NCI-H2227 (cell line): ENCODE measurements at regions not wholly inside any gene's neighbourhood (a gene's known extent, or its start where the extent isn't known, plus 50 kb on each side); places are given as distances from the start of the nearest gene placed in this dataset.
"Not testable (repeated sequence)": the region's sequence is repeated elsewhere in the genome, so short reads cannot be mapped to it uniquely, and the experiment has no call there.

Experiments used
- DNase-seq: peaks from one replicate; lab custom pipeline; 2025; ENCODE audit not compliant: unreplicated experiment; lab: John Stamatoyannopoulos, UW

DNA sequence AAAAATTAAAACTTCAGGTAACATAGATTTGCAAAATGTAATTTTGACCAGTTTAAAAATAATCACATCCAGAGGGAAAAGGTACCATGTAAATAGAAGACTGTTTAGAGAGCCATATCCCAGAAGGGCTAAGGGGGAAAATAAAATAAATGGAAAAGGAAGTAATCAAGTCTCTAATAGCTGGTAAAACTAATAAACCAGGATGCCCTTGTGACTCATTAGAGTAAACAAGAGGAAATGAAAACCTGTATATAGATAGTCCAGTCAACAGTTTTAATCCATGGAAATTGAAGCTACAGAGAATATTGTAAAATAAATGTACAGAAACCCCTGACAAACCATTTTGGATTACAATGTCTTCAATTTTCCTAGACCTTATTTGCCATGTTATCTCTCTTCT is 698.0 kb upstream of the RGS18 start:
- DNase-seq = no peak

DNA sequence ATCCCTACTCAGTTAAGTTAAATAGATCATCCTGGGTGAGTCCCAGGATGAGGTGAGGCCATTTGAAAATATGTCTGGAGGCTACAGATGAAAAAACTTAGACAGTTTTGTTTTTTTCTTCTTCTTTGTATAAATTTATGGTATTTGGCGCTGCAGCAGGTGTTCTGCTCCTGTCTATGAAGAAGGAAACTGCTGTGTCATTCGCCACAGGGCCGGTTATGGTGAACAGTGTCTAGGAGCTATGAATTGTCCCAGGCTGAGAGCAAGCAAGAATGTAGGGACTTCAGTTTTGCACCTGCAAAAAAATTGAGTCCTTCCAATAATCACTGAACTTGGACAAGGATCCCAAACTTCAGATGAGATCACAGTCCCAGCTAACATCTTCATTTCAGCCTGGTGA is 674.3 kb upstream of the RGS18 start:
- DNase-seq = no peak

DNA sequence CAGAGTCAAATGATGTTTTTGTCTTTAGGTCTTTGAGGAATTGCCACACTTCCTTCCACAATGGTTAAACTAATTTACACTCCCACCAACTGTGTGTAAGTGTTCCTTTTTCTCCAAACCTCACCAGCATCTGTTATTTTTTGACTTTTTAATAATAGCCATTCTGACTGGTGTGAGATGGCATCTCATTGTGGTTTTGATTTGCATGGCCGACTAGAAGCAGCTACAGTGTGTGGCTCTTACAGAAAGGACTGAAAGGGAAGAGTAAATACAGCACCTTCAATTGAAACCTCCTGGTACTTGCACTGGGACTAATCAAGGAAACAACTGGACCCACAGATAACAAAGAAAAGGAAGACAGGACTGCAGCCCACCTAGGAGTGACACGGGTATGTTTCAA is 668.0 kb upstream of the RGS18 start:
- DNase-seq = no peak

GRCh38 chr1:191495040-191495439 is 663.2 kb upstream of the RGS18 start:
- no peak for DNase-seq

DNA sequence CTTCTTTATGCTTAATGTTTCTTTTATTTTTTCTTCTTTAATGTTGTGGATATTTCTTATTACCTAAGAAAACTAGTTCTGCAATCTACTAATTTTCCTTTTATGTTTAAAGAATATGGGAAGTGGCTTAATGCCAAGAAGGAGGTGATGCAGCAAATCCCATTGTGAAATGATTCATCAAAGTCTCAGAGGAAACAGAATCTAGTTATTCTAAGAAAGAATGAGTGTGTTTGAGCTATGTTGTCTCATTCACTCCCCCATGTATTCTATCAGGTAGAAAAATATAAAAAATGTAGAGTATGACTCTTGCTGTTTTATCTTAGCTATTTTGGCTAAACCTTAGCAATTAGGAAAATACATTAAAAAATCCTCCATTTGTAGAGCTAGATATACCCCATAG is 659.9 kb upstream of the RGS18 start:
- no peak for DNase-seq

GRCh38 chr1:191498825-191499224 is 659.4 kb upstream of the RGS18 start:
- DNase-seq = no peak

DNA sequence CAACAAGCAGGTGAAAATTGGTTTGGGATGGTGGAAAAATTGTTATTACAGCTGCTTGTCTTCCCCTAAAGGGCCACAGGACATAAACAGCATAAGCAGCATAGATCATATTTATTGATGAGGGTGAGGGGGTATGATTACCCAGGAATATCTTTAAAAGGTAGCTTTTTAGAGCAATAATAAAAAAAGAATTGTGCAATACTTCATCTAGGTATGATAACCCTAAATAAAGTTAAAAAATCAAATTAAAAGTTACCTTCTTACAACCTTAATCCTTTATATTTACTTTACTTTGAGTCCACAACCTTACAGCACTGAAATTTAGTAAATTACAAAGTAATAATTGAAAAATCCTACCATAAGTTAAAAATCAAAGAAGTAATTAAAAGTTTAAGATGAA is 653.3 kb upstream of the RGS18 start:
- DNase-seq = no peak

GRCh38 chr1:191508239-191508638 is 650.0 kb upstream of the RGS18 start:
- DNase-seq = no peak

DNA sequence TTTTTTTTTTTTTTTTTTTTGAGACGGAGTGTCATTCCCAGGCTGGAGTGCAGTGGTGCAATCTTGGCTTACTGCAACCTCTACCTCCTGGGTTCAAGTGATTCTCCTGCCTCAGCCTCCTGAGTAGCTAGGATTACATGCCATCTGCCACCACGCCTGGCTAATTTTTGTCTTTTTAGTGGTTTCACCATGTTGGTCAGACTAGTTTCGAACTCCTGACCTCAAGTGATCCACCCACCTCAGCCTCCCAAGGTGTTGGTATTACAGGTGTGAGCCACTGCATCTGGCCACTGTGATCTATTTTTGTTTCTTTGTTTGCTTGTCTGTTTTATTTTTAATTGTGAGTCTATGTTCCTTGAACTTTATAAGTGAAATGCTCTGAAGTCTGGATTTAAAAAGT is 646.8 kb upstream of the RGS18 start:
- DNase-seq = not testable (repeated sequence)

DNA sequence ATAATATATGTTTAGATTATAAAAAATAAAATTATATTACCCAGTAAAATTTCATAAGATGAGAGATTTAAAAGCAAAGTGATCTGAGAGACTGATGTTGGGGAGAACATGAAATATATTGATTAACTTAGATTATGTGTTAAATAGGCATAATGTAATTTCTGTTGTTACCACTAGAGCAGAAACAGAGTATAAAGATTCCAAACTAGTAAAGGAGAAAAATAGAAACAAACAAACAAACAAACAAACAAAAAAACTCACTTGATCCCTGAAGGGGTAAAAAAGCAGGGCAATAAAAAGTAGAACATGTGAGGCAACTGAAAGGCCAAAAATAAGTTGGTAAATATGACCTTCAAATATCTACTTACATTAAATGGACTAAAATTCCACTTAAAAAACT is 640.4 kb upstream of the RGS18 start:
- DNase-seq = no peak

GRCh38 chr1:191519519-191519918 is 638.7 kb upstream of the RGS18 start:
- no peak for DNase-seq

GRCh38 chr1:191520345-191520744 is 637.9 kb upstream of the RGS18 start:
- DNase-seq = no peak

- not testable (repeated sequence) for DNase-seq
Measured at GRCh38 chr1:191525944-191526343, 632.3 kb upstream of the RGS18 start.

DNA sequence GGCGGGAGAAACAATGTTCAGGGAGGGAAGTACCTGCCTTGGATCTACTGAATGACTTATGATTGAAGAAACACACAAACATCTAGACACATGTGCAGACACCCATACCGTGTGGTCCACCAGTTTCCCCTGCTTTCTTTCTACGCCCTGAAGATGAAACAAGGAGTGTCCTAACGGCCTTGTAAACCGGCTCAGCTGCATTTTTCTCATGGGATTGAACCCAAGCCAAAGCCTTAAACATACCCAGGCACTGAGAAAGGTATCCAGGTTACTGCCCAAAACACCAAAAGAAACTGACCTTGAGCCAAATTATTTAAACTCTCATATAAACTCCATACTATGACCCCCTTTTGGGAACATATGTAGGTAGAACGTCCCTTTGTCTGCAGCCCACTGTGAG is 630.0 kb upstream of the RGS18 start:
- DNase-seq = no peak

- DNase-seq = no peak
Measured at GRCh38 chr1:191530928-191531327, 627.3 kb upstream of the RGS18 start.

DNA sequence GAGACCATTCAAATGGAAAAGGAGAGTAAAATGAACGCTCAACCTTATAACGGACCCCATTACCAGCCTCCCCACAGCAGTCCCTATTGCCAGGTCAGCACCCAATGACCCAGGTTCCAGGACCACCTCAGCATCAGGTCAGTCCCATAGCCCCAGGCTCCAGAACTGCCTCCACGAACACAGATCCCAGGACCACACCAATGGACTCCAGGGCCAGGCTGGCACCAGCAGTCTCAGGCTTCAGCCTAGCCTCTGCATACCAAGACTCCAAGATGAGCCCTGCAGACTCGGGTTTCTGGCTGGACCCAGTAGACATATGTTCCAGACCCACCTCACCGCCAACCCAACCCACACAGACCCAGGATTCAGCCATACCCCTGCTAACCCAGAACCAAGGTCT is 625.0 kb upstream of the RGS18 start:
- no peak for DNase-seq

GRCh38 chr1:191536791-191537429 is 621.4 kb upstream of the RGS18 start:
- DNase-seq = no peak

DNA sequence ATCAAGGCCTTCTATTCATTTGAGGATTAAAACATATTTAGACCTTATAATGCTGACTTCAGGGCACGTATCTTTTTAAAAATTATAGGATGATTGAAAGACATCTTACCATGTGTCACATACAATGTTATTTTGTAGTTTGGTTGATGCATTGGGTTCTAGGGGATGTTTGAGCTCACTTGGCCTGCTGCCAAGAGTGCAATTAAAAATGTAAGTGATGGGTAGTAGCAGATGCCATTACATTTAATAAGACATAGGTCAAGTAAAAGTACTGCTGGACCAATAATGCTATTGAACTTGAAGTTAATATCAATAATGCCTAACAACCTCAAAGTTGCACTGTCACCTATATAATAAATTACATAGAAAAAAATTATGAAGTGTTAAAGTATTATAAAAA is 616.5 kb upstream of the RGS18 start:
- no peak for DNase-seq

DNA sequence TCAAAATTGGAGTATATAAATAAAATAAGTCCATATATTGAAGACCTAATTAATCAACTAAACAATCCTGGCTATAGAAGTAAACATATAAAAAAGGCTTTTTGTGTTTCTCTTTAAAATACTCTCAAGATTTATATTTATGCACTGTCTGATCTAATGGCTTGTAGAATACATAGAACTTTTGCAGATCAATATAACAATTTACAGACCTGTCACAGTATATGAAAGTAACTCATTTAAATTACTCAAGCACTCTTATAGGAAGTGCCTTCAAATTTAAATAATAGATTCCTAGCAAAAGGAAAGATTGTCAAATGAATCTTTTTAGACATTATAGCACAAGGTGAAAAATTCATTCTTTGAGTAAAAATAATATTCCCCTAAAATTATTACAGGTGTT is 615.8 kb upstream of the RGS18 start:
- no peak for DNase-seq

DNA sequence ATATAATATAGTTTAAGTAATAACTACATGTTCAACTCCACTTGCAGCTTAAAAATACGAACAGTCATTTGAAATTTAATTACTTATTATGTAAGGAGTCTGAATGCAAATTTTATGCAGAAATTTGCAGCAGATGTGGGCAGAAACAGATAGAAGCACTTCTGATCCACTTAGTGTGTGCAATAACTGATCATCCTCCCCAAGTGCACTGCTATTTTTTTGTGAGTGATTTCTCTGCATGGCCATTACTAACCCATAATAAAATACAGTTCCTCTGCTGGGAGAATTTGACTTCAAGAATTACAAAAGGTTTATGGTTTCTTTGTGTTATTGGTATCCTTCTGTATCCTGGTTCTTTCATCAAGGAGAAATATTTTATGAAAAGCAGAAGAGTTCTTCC is 611.5 kb upstream of the RGS18 start:
- peak; percentile 7 for DNase-seq

DNA sequence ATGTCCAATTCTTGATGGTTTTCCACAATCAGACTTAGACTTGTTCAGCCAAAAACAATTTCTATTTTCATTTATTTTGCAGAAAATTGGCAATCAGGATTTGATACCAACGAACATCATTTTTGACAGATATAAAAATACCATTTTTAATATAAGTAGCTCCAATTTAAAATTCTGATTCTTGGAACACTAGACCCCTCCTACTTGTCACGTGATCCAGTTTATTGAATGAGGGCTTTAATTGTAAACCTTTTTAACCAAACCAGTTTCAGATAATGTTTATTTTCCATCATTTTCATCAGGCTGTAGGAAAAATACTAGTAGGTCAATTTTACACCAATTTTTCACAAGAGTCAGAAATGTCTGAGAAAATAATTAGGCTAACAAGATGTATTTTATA is 607.2 kb upstream of the RGS18 start:
- no peak for DNase-seq

- no peak for DNase-seq
Measured at GRCh38 chr1:191558379-191558778, 599.9 kb upstream of the RGS18 start.

GRCh38 chr1:191561276-191561675 is 597.0 kb upstream of the RGS18 start:
- DNase-seq = no peak

- no peak for DNase-seq
Measured at GRCh38 chr1:191564275-191564674, 594.0 kb upstream of the RGS18 start.
